ENCODE measurements at regions not wholly inside any gene's neighbourhood (a gene's known extent, or its start where the extent isn't known, plus 50 kb on each side); places are given as distances from the start of the nearest gene placed in this dataset.

- ATAC-seq (no peak), DNase-seq (no peak)
- peaks cover 4% of the 10 kb centered on the region for H3K9me3 Mint-ChIP-seq (ENCODE audit: insufficient read depth)
- peaks cover 20% of the 10 kb centered on the region for H3K27me3 Mint-ChIP-seq (ENCODE audit: low read depth)
- H3K27ac Mint-ChIP-seq, result no peak overlapping the region
- H3K4me3 Mint-ChIP-seq, result no peak overlapping the region
- H3K4me1 Mint-ChIP-seq (ENCODE audit: low read depth), result no peaks in the 10 kb centered on the region
- CTCF ChIA-PET, result no interaction called here
- H3K36me3 Mint-ChIP-seq (ENCODE audit: low read depth), result no peaks in the 10 kb centered on the region
- POLR2A ChIA-PET, result no interaction called here
Observed at GRCh38 chr18:75482880-75483279, 55.4 kb upstream of the SMIM21 start.

- no peak for ATAC-seq
- peaks cover 19% of the 10 kb centered on the region for H3K27me3 Mint-ChIP-seq (ENCODE audit: low read depth)
- CTCF ChIA-PET, result no interaction called here
Observed at GRCh38 chr18:75480487-75480886, 53.0 kb upstream of the SMIM21 start.

GRCh38 chr18:75478996-75479880, 51.7 kb upstream of the SMIM21 start:
- Mint-ChIP-seq H3K4me3 (no peak overlapping the region), H3K27me3 (ENCODE audit: low read depth) (peaks cover 15% of the 10 kb centered on the region), H3K4me1 (ENCODE audit: low read depth) (no peaks in the 10 kb centered on the region), H3K9me3 (ENCODE audit: insufficient read depth) (no peaks in the 10 kb centered on the region), H3K36me3 (ENCODE audit: low read depth) (no peaks in the 10 kb centered on the region), H3K27ac (no peak overlapping the region)
- ChIA-PET POLR2A (no interaction called here), CTCF (interaction anchor here (0.7 to 1.4 kb wide), 6 partner anchors 8 to 880 kb away, joined by 3 to 5 read pairs (median 3); no protein-coding TSS in a partner anchor)
- ATAC-seq, result no peak
- DNase-seq, result peak; percentile 28

More at GRCh38 chr18:75480487-75480886, 53.0 kb upstream of the SMIM21 start:
- DNase-seq, result no peak
- no peak overlapping the region for H3K4me3 Mint-ChIP-seq
- H3K9me3 Mint-ChIP-seq (ENCODE audit: insufficient read depth), result peaks cover 4% of the 10 kb centered on the region
- H3K27ac Mint-ChIP-seq, result no peak overlapping the region
- H3K4me1 Mint-ChIP-seq (ENCODE audit: low read depth), result no peaks in the 10 kb centered on the region
- POLR2A ChIA-PET, result no interaction called here
- H3K36me3 Mint-ChIP-seq (ENCODE audit: low read depth), result no peaks in the 10 kb centered on the region

- DNase-seq, result no peak
- H3K27me3 Mint-ChIP-seq (ENCODE audit: low read depth), result peaks cover 8% of the 10 kb centered on the region
- ChIA-PET POLR2A (no interaction called here), CTCF (interaction anchor here (0.6 to 1.3 kb wide), 4 partner anchors 10 to 828 kb away, joined by 3 to 5 read pairs (median 3); no protein-coding TSS in a partner anchor)
- no peaks in the 10 kb centered on the region for H3K4me1 Mint-ChIP-seq (ENCODE audit: low read depth)
- H3K27ac Mint-ChIP-seq, result no peak overlapping the region
- no peaks in the 10 kb centered on the region for H3K36me3 Mint-ChIP-seq (ENCODE audit: low read depth)
- H3K4me3 Mint-ChIP-seq, result no peak overlapping the region
- no peak for ATAC-seq
- no peaks in the 10 kb centered on the region for H3K9me3 Mint-ChIP-seq (ENCODE audit: insufficient read depth)
Observed at GRCh38 chr18:75477900-75478299, 50.4 kb upstream of the SMIM21 start.
